WTC11 (cell line): ENCODE measurements at regions not wholly inside any gene's neighbourhood (a gene's known extent, or its start where the extent isn't known, plus 50 kb on each side); places are given as distances from the start of the nearest gene placed in this dataset.

ENCODE experiments used
- ATAC-seq: fragments of 200-7000 bp; cut with Tn5 transposase; 2 replicates; pipeline ENCODE4 v1.10.0; 2021; ENCODE audit warnings: mild to moderate bottlenecking, moderate library complexity
- CTCF ChIA-PET: fragments of 300-600 bp; sonication (Branson Sonifier 250); formaldehyde crosslinking; loops from one replicate; lab custom pipeline; 2021; ENCODE audit warnings: antibody characterized with exemption; lab: Charles Lee
- POLR2A ChIA-PET: fragments of 350-600 bp; sonication (Branson Sonifier 250); formaldehyde crosslinking; loops from one replicate; lab custom pipeline; 2021; ENCODE audit warnings: antibody characterized with exemption; lab: Charles Lee
- DNase-seq: peaks from one replicate; pipeline ENCODE4 v3.0.0; 2021; ENCODE audit warnings: low spot score
- H3K27ac Mint-ChIP-seq: 2 replicates; pipeline ENCODE4 v1.8.0; 2021; ENCODE audit warnings: mixed read lengths
- H3K27me3 Mint-ChIP-seq: 2 replicates; pipeline ENCODE4 v1.8.0; 2021; ENCODE audit warnings: low read depth, mild to moderate bottlenecking, moderate library complexity, mixed read lengths
- H3K36me3 Mint-ChIP-seq: 2 replicates; pipeline ENCODE4 v1.8.0; 2021; ENCODE audit warnings: mixed read lengths
- H3K4me1 Mint-ChIP-seq: 2 replicates; pipeline ENCODE4 v1.8.0; 2022; ENCODE audit warnings: mixed read lengths
- H3K4me3 Mint-ChIP-seq: 2 replicates; pipeline ENCODE4 v1.8.0; 2021; ENCODE audit warnings: mild to moderate bottlenecking, moderate library complexity, mixed read lengths
- H3K9me3 Mint-ChIP-seq: 2 replicates; pipeline ENCODE4 v1.8.0; 2021; ENCODE audit warnings: mixed read lengths
- ATF1 ChIP-seq: sonication (generic); formaldehyde crosslinking; IDR thresholded peaks from 2 replicates; pipeline ENCODE4 v1.8.1; 2023; ENCODE audit warnings: mild to moderate bottlenecking, moderate library complexity, missing genetic modification reagents
- CREM ChIP-seq: sonication (generic); formaldehyde crosslinking; IDR thresholded peaks from 2 replicates; pipeline ENCODE4 v1.8.1; 2022; ENCODE audit warnings: mild to moderate bottlenecking, missing genetic modification reagents, moderate library complexity
- E2F1 ChIP-seq: sonication (generic); formaldehyde crosslinking; IDR thresholded peaks from 2 replicates; pipeline ENCODE4 v1.8.0; 2022; ENCODE audit warnings: mild to moderate bottlenecking, missing genetic modification reagents
- ERG ChIP-seq: fragments of 250-450 bp; sonication (Bioruptor Pico); IDR thresholded peaks from 2 replicates; pipeline ENCODE4 v1.8.0; 2021; ENCODE audit warnings: mild to moderate bottlenecking
- ESRRA ChIP-seq: sonication (generic); formaldehyde crosslinking; IDR thresholded peaks from 2 replicates; pipeline ENCODE4 v1.8.1; 2022; ENCODE audit warnings: mild to moderate bottlenecking, missing genetic modification reagents, borderline replicate concordance
- HMGA2 ChIP-seq: fragments of 250-450 bp; sonication (Bioruptor Pico); IDR thresholded peaks from 2 replicates; pipeline ENCODE4 v1.4.0; 2021; ENCODE audit warnings: mild to moderate bottlenecking, moderate library complexity
- NR1H2 ChIP-seq: sonication (generic); formaldehyde crosslinking; IDR thresholded peaks from 2 replicates; pipeline ENCODE4 v1.9.0; 2021; ENCODE audit warnings: mild to moderate bottlenecking, moderate library complexity, missing genetic modification reagents
- PRDM15 ChIP-seq: sonication (generic); formaldehyde crosslinking; IDR thresholded peaks from 2 replicates; pipeline ENCODE4 v1.8.0; 2022; ENCODE audit warnings: missing genetic modification reagents
- PREB ChIP-seq: sonication (generic); formaldehyde crosslinking; IDR thresholded peaks from 2 replicates; pipeline ENCODE4 v1.8.1; 2022; ENCODE audit warnings: mild to moderate bottlenecking, missing genetic modification reagents, moderate library complexity, borderline replicate concordance
- STAT6 ChIP-seq: sonication (generic); formaldehyde crosslinking; conservative IDR thresholded peaks from 2 replicates; pipeline ENCODE4 v1.8.1; 2023; ENCODE audit warnings: mild to moderate bottlenecking, low read depth, missing genetic modification reagents, moderate library complexity
- TEAD4 ChIP-seq: sonication (generic); formaldehyde crosslinking; IDR thresholded peaks from 2 replicates; pipeline ENCODE4 v1.8.0; 2022; ENCODE audit warnings: mild to moderate bottlenecking, missing genetic modification reagents
- TP53 ChIP-seq: sonication (generic); formaldehyde crosslinking; IDR thresholded peaks from 2 replicates; pipeline ENCODE4 v1.8.1; 2023; ENCODE audit warnings: mild to moderate bottlenecking, missing genetic modification reagents
- ZNF121 ChIP-seq: sonication (generic); formaldehyde crosslinking; IDR thresholded peaks from 2 replicates; pipeline ENCODE4 v1.8.0; 2023; ENCODE audit warnings: missing genetic modification reagents

GRCh38 chr1:79945391-79945790, 938.9 kb upstream of the ADGRL4 start:
- POLR2A ChIA-PET = no interaction called here
- H3K27me3 Mint-ChIP-seq = no peaks in the 10 kb centered on the region
- no peak for ATAC-seq
- no peaks in the 10 kb centered on the region for H3K4me1 Mint-ChIP-seq
- DNase-seq = no peak
- peaks cover 3% of the 10 kb centered on the region for H3K36me3 Mint-ChIP-seq
- CTCF ChIA-PET = no interaction called here
- peaks cover 6% of the 10 kb centered on the region for H3K9me3 Mint-ChIP-seq
- no peak overlapping the region for H3K4me3 Mint-ChIP-seq
- no peak overlapping the region for H3K27ac Mint-ChIP-seq
- TF ChIP-seq NR1H2 (CRISPR knock-in tag) (no peak), ZNF121 (no peak), PREB (CRISPR knock-in tag) (no peak), HMGA2 (CRISPR knock-in tag) (no peak), TEAD4 (CRISPR knock-in tag) (no peak), ESRRA (no peak), CREM (CRISPR knock-in tag) (no peak), ERG (no peak), E2F1 (no peak), STAT6 (CRISPR knock-in tag) (no peak)

- POLR2A ChIA-PET = no interaction called here
- no peak for DNase-seq
- H3K36me3 Mint-ChIP-seq = peaks cover 10% of the 10 kb centered on the region
- H3K4me1 Mint-ChIP-seq = no peaks in the 10 kb centered on the region
- no peak for TF ChIP-seq ATF1 (CRISPR knock-in tag)
- no peak for TF ChIP-seq ESRRA
- TF ChIP-seq PRDM15 (CRISPR knock-in tag) = no peak
- no peak overlapping the region for H3K4me3 Mint-ChIP-seq
- CTCF ChIA-PET = no interaction called here
- H3K27me3 Mint-ChIP-seq = no peaks in the 10 kb centered on the region
- peaks cover 45% of the 10 kb centered on the region for H3K9me3 Mint-ChIP-seq
- ATAC-seq = no peak
- H3K27ac Mint-ChIP-seq = no peak overlapping the region
These were observed 922.8 kb upstream of the ADGRL4 start for GRCh38 chr1:79929356-79929755.

- Mint-ChIP-seq H3K9me3 (peaks cover 49% of the 10 kb centered on the region), H3K27me3 (no peaks in the 10 kb centered on the region), H3K4me1 (no peaks in the 10 kb centered on the region), H3K27ac (no peak overlapping the region), H3K4me3 (no peak overlapping the region), H3K36me3 (peaks cover 15% of the 10 kb centered on the region)
- DNase-seq (no peak), ATAC-seq (no peak)
- TF ChIP-seq TP53 = no peak
- ChIA-PET POLR2A (no interaction called here), CTCF (no interaction called here)
These were observed 922.4 kb upstream of the ADGRL4 start for GRCh38 chr1:79928901-79929300.
